KOPT-K1 (cell line): ENCODE measurements at regions not wholly inside any gene's neighbourhood (a gene's known extent, or its start where the extent isn't known, plus 50 kb on each side); places are given as distances from the start of the nearest gene placed in this dataset.

Source experiments
- H3K27ac ChIP-seq: fragments of 200-600 bp; sonication (generic); 2 replicates; pipeline ENCODE4 v1.5.1; 2016; ENCODE audit warnings: antibody characterized with exemption, mild to moderate bottlenecking, low read depth, low read length; ENCODE audit not compliant: poor library complexity, severe bottlenecking
- H3K36me3 ChIP-seq: fragments of 200-600 bp; sonication (generic); 2 replicates; pipeline ENCODE4 v1.5.1; 2017; ENCODE audit warnings: antibody characterized with exemption, mild to moderate bottlenecking, low read length, moderate library complexity; ENCODE audit not compliant: insufficient read depth
- H3K9me3 ChIP-seq: fragments of 200-600 bp; sonication (generic); 2 replicates; pipeline ENCODE4 v1.5.1; 2017; ENCODE audit warnings: antibody characterized with exemption, low read length, mild to moderate bottlenecking; ENCODE audit not compliant: insufficient read depth, poor library complexity, severe bottlenecking

GRCh38 chr13:73623281-73623680 is 510.9 kb downstream of the KLF12 start:
- H3K9me3 ChIP-seq, result no peaks in the 10 kb centered on the region

GRCh38 chr13:73622381-73622780 is 511.8 kb downstream of the KLF12 start:
- Histone ChIP-seq H3K36me3 (no peaks in the 10 kb centered on the region), H3K27ac (no peak overlapping the region), H3K9me3 (no peaks in the 10 kb centered on the region)

More at GRCh38 chr13:73623281-73623680, 510.9 kb downstream of the KLF12 start:
- no peak overlapping the region for H3K27ac ChIP-seq
- no peaks in the 10 kb centered on the region for H3K36me3 ChIP-seq

GRCh38 chr13:73618275-73618865 is 515.8 kb downstream of the KLF12 start:
- Histone ChIP-seq H3K36me3 (no peaks in the 10 kb centered on the region), H3K27ac (no peak overlapping the region), H3K9me3 (no peaks in the 10 kb centered on the region)

GRCh38 chr13:73616861-73617260 is 517.3 kb downstream of the KLF12 start:
- Histone ChIP-seq H3K36me3 (no peaks in the 10 kb centered on the region), H3K27ac (no peak overlapping the region), H3K9me3 (no peaks in the 10 kb centered on the region)

GRCh38 chr13:73610799-73611592 is 523.2 kb downstream of the KLF12 start:
- no peaks in the 10 kb centered on the region for H3K36me3 ChIP-seq
- no peaks in the 10 kb centered on the region for H3K9me3 ChIP-seq
- H3K27ac ChIP-seq, result no peak overlapping the region

GRCh38 chr13:73608711-73609485 is 525.3 kb downstream of the KLF12 start:
- no peak overlapping the region for H3K27ac ChIP-seq
- H3K36me3 ChIP-seq, result no peaks in the 10 kb centered on the region
- no peaks in the 10 kb centered on the region for H3K9me3 ChIP-seq

- Histone ChIP-seq H3K9me3 (no peaks in the 10 kb centered on the region), H3K27ac (no peak overlapping the region), H3K36me3 (no peaks in the 10 kb centered on the region)
These were observed 526.1 kb downstream of the KLF12 start for GRCh38 chr13:73608157-73608516.

- Histone ChIP-seq H3K9me3 (no peaks in the 10 kb centered on the region), H3K36me3 (no peaks in the 10 kb centered on the region), H3K27ac (no peak overlapping the region)
These were observed 526.6 kb downstream of the KLF12 start for GRCh38 chr13:73607489-73608156.

GRCh38 chr13:73603646-73604045 is 530.6 kb downstream of the KLF12 start:
- no peak overlapping the region for H3K27ac ChIP-seq
- H3K36me3 ChIP-seq, result no peaks in the 10 kb centered on the region
- H3K9me3 ChIP-seq, result no peaks in the 10 kb centered on the region

GRCh38 chr13:73602295-73602694 is 531.9 kb downstream of the KLF12 start:
- no peaks in the 10 kb centered on the region for H3K36me3 ChIP-seq
- H3K27ac ChIP-seq, result no peak overlapping the region
- H3K9me3 ChIP-seq, result no peaks in the 10 kb centered on the region

GRCh38 chr13:73601708-73602107 is 532.5 kb downstream of the KLF12 start:
- Histone ChIP-seq H3K9me3 (no peaks in the 10 kb centered on the region), H3K36me3 (no peaks in the 10 kb centered on the region), H3K27ac (no peak overlapping the region)

GRCh38 chr13:73599232-73600128 is 534.7 kb downstream of the KLF12 start:
- H3K27ac ChIP-seq, result no peak overlapping the region
- no peaks in the 10 kb centered on the region for H3K9me3 ChIP-seq
- no peaks in the 10 kb centered on the region for H3K36me3 ChIP-seq

GRCh38 chr13:73598020-73598712 is 536.0 kb downstream of the KLF12 start:
- Histone ChIP-seq H3K9me3 (no peaks in the 10 kb centered on the region), H3K27ac (no peak overlapping the region), H3K36me3 (no peaks in the 10 kb centered on the region)

GRCh38 chr13:73596382-73596781 is 537.6 kb downstream of the KLF5 start:
- Histone ChIP-seq H3K27ac (no peak overlapping the region), H3K36me3 (no peaks in the 10 kb centered on the region), H3K9me3 (no peaks in the 10 kb centered on the region)
